KMS-11 (cell line): ENCODE measurements at regions not wholly inside any gene's neighbourhood (a gene's known extent, or its start where the extent isn't known, plus 50 kb on each side); places are given as distances from the start of the nearest gene placed in this dataset.

ENCODE experiments used
- H2AFZ ChIP-seq: fragments of 200-600 bp; sonication (generic); 2 replicates; pipeline ENCODE4 v1.6.1; 2016; ENCODE audit warnings: antibody characterized with exemption, mixed run types, low read depth
- H3K27ac ChIP-seq: fragments of 200-600 bp; sonication (generic); 2 replicates; pipeline ENCODE4 v1.6.1; 2016; ENCODE audit warnings: mild to moderate bottlenecking, mixed run types
- H3K27me3 ChIP-seq: fragments of 200-600 bp; sonication (generic); 2 replicates; pipeline ENCODE4 v1.6.1; 2017; ENCODE audit warnings: mild to moderate bottlenecking, low read depth, mixed run types, moderate library complexity; ENCODE audit not compliant: insufficient read depth
- H3K36me3 ChIP-seq: fragments of 200-600 bp; sonication (generic); 2 replicates; pipeline ENCODE4 v1.6.1; 2017; ENCODE audit warnings: mild to moderate bottlenecking, mixed run types; ENCODE audit not compliant: insufficient read depth
- H3K4me1 ChIP-seq: fragments of 200-600 bp; sonication (generic); 2 replicates; pipeline ENCODE4 v1.6.1; 2016; ENCODE audit warnings: mild to moderate bottlenecking, low read depth, mixed run types; ENCODE audit not compliant: poor library complexity, severe bottlenecking
- H3K4me2 ChIP-seq: fragments of 200-600 bp; sonication (generic); 2 replicates; pipeline ENCODE4 v1.7.0; 2016; ENCODE audit warnings: mild to moderate bottlenecking, mixed run types
- H3K4me3 ChIP-seq: fragments of 200-600 bp; sonication (generic); IDR thresholded peaks from 2 replicates; pipeline ENCODE4 v1.6.1; 2017; ENCODE audit warnings: low read depth, low read length, mixed read lengths; ENCODE audit not compliant: insufficient read depth
- H3K79me2 ChIP-seq: fragments of 200-600 bp; sonication (generic); 2 replicates; pipeline ENCODE4 v1.6.1; 2016; ENCODE audit warnings: low read depth, mixed run types; ENCODE audit not compliant: insufficient read depth
- H3K9ac ChIP-seq: fragments of 200-600 bp; sonication (generic); 2 replicates; pipeline ENCODE4 v1.6.1; 2016; ENCODE audit warnings: mild to moderate bottlenecking, mixed run types
- H4K20me1 ChIP-seq: fragments of 200-600 bp; sonication (generic); 2 replicates; pipeline ENCODE4 v1.6.1; 2016; ENCODE audit warnings: mild to moderate bottlenecking, mixed run types; ENCODE audit not compliant: insufficient read depth
- CTCF ChIP-seq: fragments of 200-600 bp; sonication (generic); conservative IDR thresholded peaks from 2 replicates; pipeline ENCODE4 v1.6.1; 2017; ENCODE audit warnings: low read depth, mild to moderate bottlenecking, antibody characterized with exemption, low read length, moderate library complexity, mixed read lengths

- no peak overlapping the region for H2AFZ ChIP-seq
These were observed 124.8 kb downstream of the SST start for GRCh38 chr3:187545366-187545765.

GRCh38 chr3:187544326-187544725 is 125.9 kb downstream of the SST start:
- no peak for TF ChIP-seq CTCF
- Histone ChIP-seq H3K4me2 (no peak overlapping the region), H2AFZ (no peak overlapping the region)

More at GRCh38 chr3:187545366-187545765, 124.8 kb downstream of the SST start:
- no peaks in the 10 kb centered on the region for H3K36me3 ChIP-seq
- no peak for TF ChIP-seq CTCF
- no peak overlapping the region for H3K4me2 ChIP-seq
- H3K4me3 ChIP-seq: no peak overlapping the region
- H3K27me3 ChIP-seq: no peaks in the 10 kb centered on the region
- H3K4me1 ChIP-seq: no peaks in the 10 kb centered on the region
- H3K79me2 ChIP-seq: no peaks in the 10 kb centered on the region
- H3K27ac ChIP-seq: no peak overlapping the region
- no peak overlapping the region for H3K9ac ChIP-seq
- H4K20me1 ChIP-seq: no peaks in the 10 kb centered on the region

GRCh38 chr3:187540847-187541246 is 129.3 kb downstream of the SST start:
- H3K79me2 ChIP-seq: no peaks in the 10 kb centered on the region
- H3K27me3 ChIP-seq: no peaks in the 10 kb centered on the region
- no peak overlapping the region for H3K4me3 ChIP-seq
- no peak overlapping the region for H3K4me2 ChIP-seq
- TF ChIP-seq CTCF: no peak
- no peaks in the 10 kb centered on the region for H4K20me1 ChIP-seq
- H2AFZ ChIP-seq: no peak overlapping the region
- no peak overlapping the region for H3K9ac ChIP-seq
- no peaks in the 10 kb centered on the region for H3K4me1 ChIP-seq
- H3K36me3 ChIP-seq: no peaks in the 10 kb centered on the region
- no peak overlapping the region for H3K27ac ChIP-seq

More at GRCh38 chr3:187544326-187544725, 125.9 kb downstream of the SST start:
- Histone ChIP-seq H3K27me3 (no peaks in the 10 kb centered on the region), H3K9ac (no peak overlapping the region), H3K27ac (no peak overlapping the region), H3K79me2 (no peaks in the 10 kb centered on the region), H4K20me1 (no peaks in the 10 kb centered on the region), H3K4me3 (no peak overlapping the region), H3K36me3 (no peaks in the 10 kb centered on the region), H3K4me1 (no peaks in the 10 kb centered on the region)

- no peak overlapping the region for H3K4me2 ChIP-seq
- no peaks in the 10 kb centered on the region for H3K36me3 ChIP-seq
- no peaks in the 10 kb centered on the region for H3K4me1 ChIP-seq
- no peak overlapping the region for H3K9ac ChIP-seq
- H3K27ac ChIP-seq: no peak overlapping the region
- no peak for TF ChIP-seq CTCF
- no peaks in the 10 kb centered on the region for H3K79me2 ChIP-seq
- H4K20me1 ChIP-seq: no peaks in the 10 kb centered on the region
- H3K4me3 ChIP-seq: no peak overlapping the region
- no peak overlapping the region for H2AFZ ChIP-seq
- H3K27me3 ChIP-seq: no peaks in the 10 kb centered on the region
These were observed 134.0 kb downstream of the SST start for GRCh38 chr3:187536185-187536584.
